Transverse colon (tissue), 4 donors: ENCODE measurements at regions not wholly inside any gene's neighbourhood (a gene's known extent, or its start where the extent isn't known, plus 50 kb on each side); places are given as distances from the start of the nearest gene placed in this dataset.

Source experiments
- EP300 ChIP-seq: sonication (generic); formaldehyde crosslinking; IDR thresholded peaks from one replicate; pipeline ENCODE4 v1.6.1; 2017; ENCODE audit warnings: antibody characterized with exemption, low read depth
- POLR2A ChIP-seq: fragments of 450-650 bp; IDR thresholded peaks from one replicate; pipeline ENCODE4 v1.6.1; 2016; ENCODE audit warnings: antibody characterized with exemption, mild to moderate bottlenecking, moderate library complexity
- POLR2AphosphoS5 ChIP-seq, 3 donors: sonication (generic); formaldehyde crosslinking; IDR thresholded peaks; one replicate each; pipeline ENCODE4 v1.6.1; 2016; ENCODE audit warnings: antibody characterized with exemption in 3 of 3
- TF ChIP-seq, protein P1 (sequence below), 5 experiments: fragments of 200-600 bp in 3 of 5; fragments of 450-650 bp in 2 of 5; sonication (generic) in 3 of 5; IDR thresholded peaks; 1 replicate in 2 of 5; 2 replicates in 3 of 5; pipeline ENCODE4 v1.5.1; 2016 to 2017; ENCODE audit warnings: antibody characterized with exemption in 5 of 5, inconsistent platforms in 3 of 5, mild to moderate bottlenecking in 2 of 5, moderate library complexity in 1 of 5

DNA sequence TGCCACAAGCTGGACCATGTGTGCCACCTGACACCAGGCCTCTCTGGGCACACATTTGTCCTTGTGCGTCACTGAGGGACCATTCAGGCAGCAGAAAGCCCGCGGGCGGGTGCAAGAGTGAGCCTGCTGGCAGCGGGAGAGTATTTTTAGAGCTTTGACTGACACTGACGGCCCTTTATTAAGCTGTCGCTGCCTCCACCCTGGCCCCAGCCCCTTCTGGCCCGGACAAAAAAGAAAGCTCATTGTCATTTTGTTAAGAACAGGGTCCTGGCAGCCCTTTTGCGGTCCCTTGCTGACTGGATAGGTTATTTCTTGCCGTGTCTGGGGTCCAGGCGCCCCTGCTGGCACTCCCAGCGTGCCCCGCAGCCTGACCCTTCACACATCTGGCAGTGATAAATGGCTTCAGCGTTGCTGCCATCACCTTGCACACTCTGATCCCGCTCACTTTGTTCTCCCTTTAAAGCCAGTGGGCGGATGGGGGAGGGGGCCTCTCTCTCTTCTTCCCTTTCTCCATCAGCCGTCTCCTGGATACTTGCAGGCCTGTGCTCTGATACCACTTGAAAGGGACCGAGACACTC is 78.4 kb upstream of the NKD1 start:
- TF ChIP-seq, protein P1, sequence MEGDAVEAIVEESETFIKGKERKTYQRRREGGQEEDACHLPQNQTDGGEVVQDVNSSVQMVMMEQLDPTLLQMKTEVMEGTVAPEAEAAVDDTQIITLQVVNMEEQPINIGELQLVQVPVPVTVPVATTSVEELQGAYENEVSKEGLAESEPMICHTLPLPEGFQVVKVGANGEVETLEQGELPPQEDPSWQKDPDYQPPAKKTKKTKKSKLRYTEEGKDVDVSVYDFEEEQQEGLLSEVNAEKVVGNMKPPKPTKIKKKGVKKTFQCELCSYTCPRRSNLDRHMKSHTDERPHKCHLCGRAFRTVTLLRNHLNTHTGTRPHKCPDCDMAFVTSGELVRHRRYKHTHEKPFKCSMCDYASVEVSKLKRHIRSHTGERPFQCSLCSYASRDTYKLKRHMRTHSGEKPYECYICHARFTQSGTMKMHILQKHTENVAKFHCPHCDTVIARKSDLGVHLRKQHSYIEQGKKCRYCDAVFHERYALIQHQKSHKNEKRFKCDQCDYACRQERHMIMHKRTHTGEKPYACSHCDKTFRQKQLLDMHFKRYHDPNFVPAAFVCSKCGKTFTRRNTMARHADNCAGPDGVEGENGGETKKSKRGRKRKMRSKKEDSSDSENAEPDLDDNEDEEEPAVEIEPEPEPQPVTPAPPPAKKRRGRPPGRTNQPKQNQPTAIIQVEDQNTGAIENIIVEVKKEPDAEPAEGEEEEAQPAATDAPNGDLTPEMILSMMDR (IDR thresholded peaks at IDR 0.05), result no peak
- TF ChIP-seq POLR2A, result no peak
- TF ChIP-seq EP300, result no peak
- no peak for TF ChIP-seq POLR2AphosphoS5 (IDR thresholded peaks at IDR 0.05)
